ENCODE measurements at regions not wholly inside any gene's neighbourhood (a gene's known extent, or its start where the extent isn't known, plus 50 kb on each side); places are given as distances from the start of the nearest gene placed in this dataset.

DNA sequence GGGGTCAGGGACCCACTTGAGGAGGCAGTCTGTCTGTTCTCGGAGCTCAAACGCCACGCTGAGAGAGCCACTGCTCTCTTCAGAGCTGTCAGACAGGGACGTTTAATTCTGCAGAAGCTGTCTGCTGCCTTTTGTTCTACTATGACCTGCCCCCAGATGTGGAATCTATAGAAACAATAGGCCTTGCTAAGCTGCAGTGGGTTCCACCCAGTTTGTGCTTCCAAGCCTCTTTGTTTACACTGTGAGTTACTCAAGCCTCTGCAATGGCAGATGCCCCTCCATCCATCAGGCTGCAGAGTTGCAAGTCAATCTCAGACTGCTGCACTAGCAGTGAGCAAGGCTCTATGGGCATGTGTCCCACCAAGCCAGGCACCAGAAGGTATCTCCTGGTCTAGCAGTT is 158.1 kb downstream of the DTHD1 start:
- Histone ChIP-seq H3K4me3 (ENCODE audit: low read length) (no peak overlapping the region), H3K36me3 (ENCODE audit: insufficient read depth, low read length) (no peaks in the 10 kb centered on the region), H3K9me3 (ENCODE audit: insufficient read depth, low read depth, low read length) (no peaks in the 10 kb centered on the region), H3K27ac (ENCODE audit: low read depth, low read length) (no peak overlapping the region), H3K4me1 (ENCODE audit: insufficient read depth, low read length) (no peaks in the 10 kb centered on the region), H3K9ac (ENCODE audit: low read depth, low read length) (no peak overlapping the region), H3K27me3 (ENCODE audit: insufficient read depth, low read length) (no peaks in the 10 kb centered on the region)
- WGBS: 68% methylated on average over 4 of the region's 4 CpGs

DNA sequence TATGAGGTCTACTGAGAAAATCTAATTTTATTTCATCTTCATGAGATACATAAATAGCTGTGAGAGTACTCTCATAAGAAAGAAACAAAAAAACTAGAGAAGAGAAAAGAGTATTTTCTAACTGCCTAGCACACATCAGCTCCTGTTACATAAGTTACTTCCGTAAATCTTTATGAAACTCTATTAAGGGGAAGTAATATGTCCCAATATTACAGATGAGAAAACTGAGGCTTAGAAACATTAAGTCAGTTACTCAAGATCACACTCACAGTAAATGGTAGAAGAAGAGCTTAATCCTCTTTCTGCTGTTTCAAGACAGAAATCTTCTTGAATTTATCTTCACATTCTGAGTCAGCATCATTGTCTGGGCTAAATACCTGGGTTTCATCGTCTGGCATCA is 164.1 kb downstream of the DTHD1 start:
- no peak overlapping the region for H3K4me3 ChIP-seq (ENCODE audit: low read length)
- no peak overlapping the region for H3K27ac ChIP-seq (ENCODE audit: low read depth, low read length)

DNA sequence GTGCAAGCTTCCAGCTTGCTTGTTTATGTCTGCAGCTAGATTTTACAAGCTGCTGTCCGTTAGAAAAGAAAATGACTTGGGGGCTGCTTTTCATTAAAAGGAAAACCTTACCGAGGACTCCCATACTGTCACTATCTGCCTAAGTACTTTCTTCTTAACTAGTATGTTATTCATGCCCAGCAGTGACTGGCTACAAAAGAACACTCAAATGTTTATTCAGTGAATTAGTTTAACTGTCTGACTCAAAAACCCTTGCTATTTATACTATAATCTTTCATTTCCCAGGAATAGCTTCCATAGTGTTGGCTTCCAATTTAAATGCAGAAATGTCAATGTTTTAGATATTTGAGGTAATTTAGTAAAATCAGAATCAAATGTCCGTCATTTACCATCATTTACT is 164.9 kb downstream of the DTHD1 start:
- H3K4me3 ChIP-seq (ENCODE audit: low read length): no peak overlapping the region
- no peaks in the 10 kb centered on the region for H3K4me1 ChIP-seq (ENCODE audit: insufficient read depth, low read length)
- no peak overlapping the region for H3K9ac ChIP-seq (ENCODE audit: low read depth, low read length)
- no peaks in the 10 kb centered on the region for H3K27me3 ChIP-seq (ENCODE audit: insufficient read depth, low read length)
- H3K27ac ChIP-seq (ENCODE audit: low read depth, low read length): no peak overlapping the region
- no peaks in the 10 kb centered on the region for H3K9me3 ChIP-seq (ENCODE audit: insufficient read depth, low read depth, low read length)
- WGBS: 88% methylated on average over 2 of the region's 3 CpGs
- H3K36me3 ChIP-seq (ENCODE audit: insufficient read depth, low read length): no peaks in the 10 kb centered on the region

More for the DNA sequence above, 164.1 kb downstream of the DTHD1 start:
- 93% methylated on average over 1 of the region's 2 CpGs for WGBS
- Histone ChIP-seq H3K9me3 (ENCODE audit: insufficient read depth, low read depth, low read length) (no peaks in the 10 kb centered on the region), H3K27me3 (ENCODE audit: insufficient read depth, low read length) (no peaks in the 10 kb centered on the region), H3K9ac (ENCODE audit: low read depth, low read length) (no peak overlapping the region), H3K36me3 (ENCODE audit: insufficient read depth, low read length) (no peaks in the 10 kb centered on the region), H3K4me1 (ENCODE audit: insufficient read depth, low read length) (no peaks in the 10 kb centered on the region)

DNA sequence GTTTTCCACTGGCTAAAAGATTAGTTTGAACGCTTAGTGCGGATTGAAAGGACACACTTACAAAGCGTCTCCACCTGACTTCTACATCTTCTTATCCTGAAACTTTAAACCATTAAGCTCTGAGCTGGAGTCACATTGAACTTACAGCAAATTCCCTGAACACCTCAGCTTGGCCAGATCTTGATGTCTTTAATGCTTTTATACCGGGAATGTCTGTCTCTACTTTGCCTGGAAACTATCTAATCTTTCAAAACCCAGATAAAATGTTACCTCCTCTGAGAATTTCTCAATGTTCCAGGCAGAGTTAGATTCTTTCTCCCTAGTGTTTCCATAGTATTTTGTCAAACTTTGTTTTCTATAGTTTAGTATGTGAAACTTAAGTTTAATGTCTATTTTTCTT is 179.9 kb downstream of the DTHD1 start:
- Histone ChIP-seq H3K4me3 (ENCODE audit: low read length) (no peak overlapping the region), H3K27me3 (ENCODE audit: insufficient read depth, low read length) (no peaks in the 10 kb centered on the region), H3K9me3 (ENCODE audit: insufficient read depth, low read depth, low read length) (no peaks in the 10 kb centered on the region), H3K9ac (ENCODE audit: low read depth, low read length) (no peak overlapping the region), H3K36me3 (ENCODE audit: insufficient read depth, low read length) (no peaks in the 10 kb centered on the region), H3K4me1 (ENCODE audit: insufficient read depth, low read length) (no peaks in the 10 kb centered on the region), H3K27ac (ENCODE audit: low read depth, low read length) (no peak overlapping the region)
- WGBS: 93% methylated on average over 4 of the region's 4 CpGs

DNA sequence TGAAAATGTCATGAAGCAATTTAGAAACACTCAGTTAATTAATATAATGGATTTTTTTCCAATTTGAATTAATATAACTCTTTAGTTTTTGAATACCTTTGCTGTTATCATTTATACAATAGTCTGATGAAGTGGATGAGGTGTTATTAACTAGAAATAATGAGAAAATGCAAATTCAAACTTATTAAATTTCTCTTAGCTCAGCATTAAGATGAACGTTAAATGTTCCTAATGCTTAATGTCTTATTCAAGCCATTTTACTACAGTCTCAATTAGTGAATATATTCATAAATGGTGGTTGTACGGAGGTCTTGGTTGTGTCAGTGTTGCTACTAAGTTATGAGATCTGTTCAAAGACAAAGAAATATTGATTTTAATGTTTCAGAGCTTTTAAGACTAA is 186.3 kb downstream of the DTHD1 start:
- no peak overlapping the region for H3K4me3 ChIP-seq (ENCODE audit: low read length)
- H3K4me1 ChIP-seq (ENCODE audit: insufficient read depth, low read length): peaks cover 7% of the 10 kb centered on the region; the same call in 1 of the 2 replicates
- WGBS: no CpG with 5 or more reads among the region's 2 CpGs
- H3K9me3 ChIP-seq (ENCODE audit: insufficient read depth, low read depth, low read length): no peaks in the 10 kb centered on the region
- no peak overlapping the region for H3K9ac ChIP-seq (ENCODE audit: low read depth, low read length)
- no peak overlapping the region for H3K27ac ChIP-seq (ENCODE audit: low read depth, low read length)
- H3K36me3 ChIP-seq (ENCODE audit: insufficient read depth, low read length): no peaks in the 10 kb centered on the region
- H3K27me3 ChIP-seq (ENCODE audit: insufficient read depth, low read length): no peaks in the 10 kb centered on the region

DNA sequence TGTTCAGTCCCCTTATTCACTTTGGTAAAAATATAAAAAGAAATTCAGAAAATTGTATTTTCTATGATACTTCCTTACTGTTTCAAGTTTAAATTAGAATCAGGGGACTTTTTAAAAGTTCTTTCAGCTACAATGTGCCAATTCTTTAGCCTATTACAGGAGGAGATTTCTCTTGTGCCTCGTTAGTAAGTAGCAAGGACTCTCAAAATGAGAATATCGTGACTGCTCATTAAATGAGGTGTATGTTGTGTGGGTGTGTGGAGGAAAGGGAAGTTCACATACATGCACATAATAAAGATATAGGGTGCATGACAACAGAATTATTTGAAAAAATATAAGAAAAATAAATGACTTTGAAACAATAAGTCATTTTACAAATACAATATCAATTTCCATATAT is 190.5 kb downstream of the DTHD1 start:
- Histone ChIP-seq H3K9me3 (ENCODE audit: insufficient read depth, low read depth, low read length) (no peaks in the 10 kb centered on the region), H3K9ac (ENCODE audit: low read depth, low read length) (no peak overlapping the region), H3K4me3 (ENCODE audit: low read length) (no peak overlapping the region), H3K4me1 (ENCODE audit: insufficient read depth, low read length) (peaks cover 6% of the 10 kb centered on the region; the same call in 1 of the 2 replicates), H3K27me3 (ENCODE audit: insufficient read depth, low read length) (no peaks in the 10 kb centered on the region), H3K36me3 (ENCODE audit: insufficient read depth, low read length) (no peaks in the 10 kb centered on the region), H3K27ac (ENCODE audit: low read depth, low read length) (no peak overlapping the region)
- WGBS: 100% methylated on average over 2 of the region's 2 CpGs

DNA sequence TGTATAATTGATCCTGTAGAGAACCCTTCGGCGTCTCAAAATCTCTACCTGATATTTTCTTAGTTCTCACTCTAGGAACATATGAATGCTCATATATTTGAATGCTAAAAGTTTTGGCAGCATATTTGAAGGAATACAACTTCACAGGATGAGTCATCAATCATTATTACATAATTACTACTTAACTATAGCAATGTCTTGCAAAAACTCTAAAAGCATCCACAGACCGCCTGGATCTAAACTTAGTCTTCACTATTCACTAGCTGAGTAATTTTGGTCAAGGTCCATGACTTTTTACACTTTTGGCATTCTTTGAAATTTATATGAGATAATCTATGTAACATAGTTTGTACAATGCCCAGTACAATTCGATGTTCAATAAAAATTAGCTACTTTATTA is 194.7 kb downstream of the DTHD1 start:
- no peak overlapping the region for H3K27ac ChIP-seq (ENCODE audit: low read depth, low read length)
- H3K4me1 ChIP-seq (ENCODE audit: insufficient read depth, low read length): no peaks in the 10 kb centered on the region
- H3K4me3 ChIP-seq (ENCODE audit: low read length): no peak overlapping the region
- no peak overlapping the region for H3K9ac ChIP-seq (ENCODE audit: low read depth, low read length)
- H3K9me3 ChIP-seq (ENCODE audit: insufficient read depth, low read depth, low read length): no peaks in the 10 kb centered on the region
- H3K27me3 ChIP-seq (ENCODE audit: insufficient read depth, low read length): no peaks in the 10 kb centered on the region
- WGBS: 96% methylated on average over 1 of the region's 4 CpGs
- H3K36me3 ChIP-seq (ENCODE audit: insufficient read depth, low read length): no peaks in the 10 kb centered on the region

DNA sequence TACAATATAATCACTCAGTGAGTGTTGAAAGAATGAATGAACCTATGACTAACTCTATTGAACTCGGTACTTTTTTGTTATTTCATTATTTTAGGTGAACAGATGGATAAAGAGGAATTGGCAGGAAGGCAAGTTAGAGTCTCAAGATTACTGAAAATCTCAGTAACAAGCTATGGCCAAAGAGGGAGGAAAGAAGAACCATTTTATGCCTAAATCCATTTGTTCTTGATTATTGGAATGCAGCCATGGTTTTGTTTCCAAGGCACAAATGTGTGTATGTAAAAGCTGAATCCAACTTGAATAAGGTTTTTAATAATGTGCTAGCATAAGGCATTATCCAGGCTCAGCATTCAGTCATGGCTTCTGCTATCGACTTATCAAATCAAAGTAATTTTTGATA is 196.4 kb downstream of the DTHD1 start:
- 100% methylated on average over 1 of the region's 2 CpGs for WGBS
- no peaks in the 10 kb centered on the region for H3K4me1 ChIP-seq (ENCODE audit: insufficient read depth, low read length)
- no peaks in the 10 kb centered on the region for H3K9me3 ChIP-seq (ENCODE audit: insufficient read depth, low read depth, low read length)
- no peak overlapping the region for H3K4me3 ChIP-seq (ENCODE audit: low read length)
- H3K36me3 ChIP-seq (ENCODE audit: insufficient read depth, low read length): no peaks in the 10 kb centered on the region
- H3K27me3 ChIP-seq (ENCODE audit: insufficient read depth, low read length): no peaks in the 10 kb centered on the region
- H3K27ac ChIP-seq (ENCODE audit: low read depth, low read length): no peak overlapping the region
- no peak overlapping the region for H3K9ac ChIP-seq (ENCODE audit: low read depth, low read length)

DNA sequence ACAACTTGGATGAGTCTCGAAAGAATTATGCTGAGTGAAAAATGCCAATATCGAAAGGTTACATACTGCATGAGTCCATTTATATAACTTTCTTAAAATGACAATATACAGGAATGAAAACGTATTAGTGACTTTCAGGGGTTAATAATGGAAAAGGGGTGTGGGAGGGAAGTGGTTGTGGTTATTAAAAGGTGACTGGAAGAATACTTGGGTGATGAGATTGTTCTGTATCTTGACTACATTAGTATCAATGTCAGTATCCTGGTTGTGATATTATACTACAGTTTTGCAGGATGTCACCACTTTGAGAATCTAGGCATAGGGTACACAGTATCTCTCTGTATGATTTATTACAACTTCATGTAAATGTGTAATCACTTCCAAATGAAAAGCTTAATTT is 204.5 kb downstream of the DTHD1 start:
- H3K36me3 ChIP-seq (ENCODE audit: insufficient read depth, low read length): no peaks in the 10 kb centered on the region
- H3K4me1 ChIP-seq (ENCODE audit: insufficient read depth, low read length): no peaks in the 10 kb centered on the region
- WGBS: 96% methylated on average over 1 of the region's 3 CpGs
- no peaks in the 10 kb centered on the region for H3K9me3 ChIP-seq (ENCODE audit: insufficient read depth, low read depth, low read length)
- H3K4me3 ChIP-seq (ENCODE audit: low read length): no peak overlapping the region
- H3K27ac ChIP-seq (ENCODE audit: low read depth, low read length): no peak overlapping the region
- H3K9ac ChIP-seq (ENCODE audit: low read depth, low read length): no peak overlapping the region
- H3K27me3 ChIP-seq (ENCODE audit: insufficient read depth, low read length): no peaks in the 10 kb centered on the region

DNA sequence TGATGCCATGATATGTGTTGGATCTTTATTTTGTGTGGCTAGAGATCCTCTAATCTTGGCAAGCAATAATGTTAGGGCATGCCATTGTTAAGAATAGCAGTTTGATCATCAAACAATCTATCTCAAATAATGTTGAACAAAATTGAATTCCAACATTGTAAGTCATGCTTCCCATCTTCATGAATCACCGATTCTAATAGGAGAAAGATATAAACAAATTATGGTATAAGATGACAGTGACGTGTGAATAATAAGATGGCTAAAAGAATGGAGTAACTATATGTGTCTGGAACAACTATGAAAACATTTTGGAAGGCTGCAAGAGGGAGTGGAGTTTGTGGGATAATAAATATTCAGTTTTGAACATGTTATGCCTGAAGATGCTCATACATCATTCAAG is 208.4 kb downstream of the DTHD1 start:
- no peak overlapping the region for H3K4me3 ChIP-seq (ENCODE audit: low read length)
- H3K4me1 ChIP-seq (ENCODE audit: insufficient read depth, low read length): no peaks in the 10 kb centered on the region
- no peak overlapping the region for H3K27ac ChIP-seq (ENCODE audit: low read depth, low read length)
- H3K9me3 ChIP-seq (ENCODE audit: insufficient read depth, low read depth, low read length): no peaks in the 10 kb centered on the region
- no peaks in the 10 kb centered on the region for H3K27me3 ChIP-seq (ENCODE audit: insufficient read depth, low read length)
- no peaks in the 10 kb centered on the region for H3K36me3 ChIP-seq (ENCODE audit: insufficient read depth, low read length)
- 77% methylated on average over 2 of the region's 2 CpGs for WGBS
- H3K9ac ChIP-seq (ENCODE audit: low read depth, low read length): no peak overlapping the region

DNA sequence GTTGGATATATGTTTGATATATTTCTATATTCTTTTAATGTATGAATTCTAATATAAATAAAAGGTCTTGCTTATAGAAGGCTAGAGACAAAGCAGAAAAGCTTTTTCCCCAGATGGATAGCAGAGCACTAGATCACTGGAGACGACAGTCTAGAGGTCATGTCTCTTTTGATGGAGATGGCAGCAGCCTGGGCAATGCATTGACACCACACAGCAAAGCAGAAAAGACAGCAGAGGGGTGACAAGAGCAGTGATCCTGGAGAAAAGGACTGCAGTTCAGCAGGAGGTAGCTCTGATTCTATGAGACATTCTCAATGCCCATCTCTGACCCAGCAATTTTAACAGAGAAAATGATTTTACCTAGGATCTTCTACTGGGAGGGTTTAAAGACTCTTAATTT is 210.6 kb downstream of the DTHD1 start:
- Histone ChIP-seq H3K4me1 (ENCODE audit: insufficient read depth, low read length) (no peaks in the 10 kb centered on the region), H3K36me3 (ENCODE audit: insufficient read depth, low read length) (no peaks in the 10 kb centered on the region), H3K4me3 (ENCODE audit: low read length) (no peak overlapping the region), H3K9ac (ENCODE audit: low read depth, low read length) (no peak overlapping the region), H3K9me3 (ENCODE audit: insufficient read depth, low read depth, low read length) (no peaks in the 10 kb centered on the region), H3K27ac (ENCODE audit: low read depth, low read length) (no peak overlapping the region), H3K27me3 (ENCODE audit: insufficient read depth, low read length) (no peaks in the 10 kb centered on the region)
- 71% methylated on average over 1 of the region's 1 CpG for WGBS

DNA sequence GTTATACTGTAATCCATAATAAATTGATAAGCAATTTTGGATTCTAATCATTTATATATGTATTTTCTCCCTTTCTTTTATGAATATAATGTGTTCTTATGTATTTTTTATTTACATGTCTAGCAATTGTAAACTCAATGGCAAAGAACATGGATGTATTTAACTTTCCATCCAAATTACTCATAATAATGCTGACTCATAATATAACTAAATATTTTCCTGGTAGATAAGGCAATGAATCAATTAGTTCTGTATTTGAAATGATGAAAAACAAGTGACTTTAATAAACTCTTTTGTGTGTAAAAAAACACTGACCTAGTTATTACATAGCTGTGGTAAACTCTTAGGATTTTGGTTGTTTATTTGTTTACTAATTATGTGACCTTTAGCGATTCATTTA is 211.2 kb downstream of the DTHD1 start:
- WGBS: no CpG with 5 or more reads among the region's 1 CpG
- Histone ChIP-seq H3K9ac (ENCODE audit: low read depth, low read length) (no peak overlapping the region), H3K4me3 (ENCODE audit: low read length) (no peak overlapping the region), H3K27ac (ENCODE audit: low read depth, low read length) (no peak overlapping the region), H3K9me3 (ENCODE audit: insufficient read depth, low read depth, low read length) (no peaks in the 10 kb centered on the region), H3K36me3 (ENCODE audit: insufficient read depth, low read length) (no peaks in the 10 kb centered on the region), H3K4me1 (ENCODE audit: insufficient read depth, low read length) (no peaks in the 10 kb centered on the region), H3K27me3 (ENCODE audit: insufficient read depth, low read length) (no peaks in the 10 kb centered on the region)

Data from HUES64 (cell line).